Pancreas (tissue), 10 donors: ENCODE measurements at regions not wholly inside any gene's neighbourhood (a gene's known extent, or its start where the extent isn't known, plus 50 kb on each side); places are given as distances from the start of the nearest gene placed in this dataset.
A peak's percentile ranks its signal among the peaks of the same experiment; 100 is the strongest.

ENCODE experiments used
- ATAC-seq, 4 donors: fragments of 200-7000 bp; cut with Tn5 transposase; one replicate each; pipeline versions ENCODE4 v1.8.0 to v1.9.1; 2020; ENCODE audit warnings: mild to moderate bottlenecking in 4 of 4, moderate library complexity in 4 of 4
- DNase-seq, 6 donors: peaks; one replicate each; pipeline ENCODE4 v3.0.0-alpha.2; 2020
- FAIRE-seq: peaks from 2 replicates; lab custom pipeline; 2012; peaks lifted over from hg19 to GRCh38; lab: Jason Lieb, UNC
- H3K27ac ChIP-seq, 4 donors: fragments of 200-600 bp; sonication (generic); 1 replicate in 3 of 4; 2 replicates in 1 of 4; pipeline versions ENCODE4 v1.5.0 to v1.8.0; 2020
- H3K27me3 ChIP-seq, 4 donors: fragments of 200-600 bp; one replicate each; pipeline ENCODE4 v1.8.0; 2021
- H3K36me3 ChIP-seq, 3 donors: fragments of 200-600 bp; sonication (generic) in 1 of 3; one replicate each; pipeline versions ENCODE4 v1.5.0 to v1.8.0; 2020 to 2021
- H3K4me1 ChIP-seq, 3 donors: fragments of 200-600 bp; one replicate each; pipeline ENCODE4 v1.8.0; 2021
- H3K4me3 ChIP-seq, 4 donors: fragments of 200-600 bp; sonication (generic) in 2 of 4; one replicate each; pipeline versions ENCODE4 v1.5.0 to v1.8.0; 2020 to 2021
- H3K9me3 ChIP-seq, 4 donors: fragments of 200-600 bp; one replicate each; pipeline ENCODE4 v1.8.0; 2021
- WGBS, 2 donors: extraction: QIAGEN DNeasy Blood & Tissue Kit; methylation state at CpG; one replicate each; pipeline ENCODE4 v1.1.7; 2013; 5-methylcytosine and 5-hydroxymethylcytosine counted together
- intact Hi-C, 3 donors: fragments of 100-400 bp; cut with DNase I; formaldehyde crosslinking; loops; one replicate each; pipeline versions ENCODE4 v1.11.1 to v1.14.2; 2022
- TF ChIP-seq, protein P1 (sequence below), 4 donors: fragments of 200-600 bp; sonication (generic) in 3 of 4; IDR thresholded peaks; one replicate each; pipeline versions ENCODE4 v1.5.0 to v1.8.0; 2021; ENCODE audit warnings: antibody characterized with exemption in 4 of 4
- donor health status: healthy with polysubstance abuse.
- donor health status: DM: no; HTN: no; CAD: no; lungs with moderate emphysema.
- donor health status: DM: no; HTN: no; CAD: no.
- donor health status: control.
- donor health status: control.
- donor health status: Bipolar disorder and iron deficiency.
- donor health status: DM: yes; HTN: yes; CAD: no.
- donor health status: DM: no; HTN: no; CAD: no.
- donor health status: DM: no; HTN: no; CAD: no.
- donor health status: DM: yes; HTN: yes; CAD: no.

DNA sequence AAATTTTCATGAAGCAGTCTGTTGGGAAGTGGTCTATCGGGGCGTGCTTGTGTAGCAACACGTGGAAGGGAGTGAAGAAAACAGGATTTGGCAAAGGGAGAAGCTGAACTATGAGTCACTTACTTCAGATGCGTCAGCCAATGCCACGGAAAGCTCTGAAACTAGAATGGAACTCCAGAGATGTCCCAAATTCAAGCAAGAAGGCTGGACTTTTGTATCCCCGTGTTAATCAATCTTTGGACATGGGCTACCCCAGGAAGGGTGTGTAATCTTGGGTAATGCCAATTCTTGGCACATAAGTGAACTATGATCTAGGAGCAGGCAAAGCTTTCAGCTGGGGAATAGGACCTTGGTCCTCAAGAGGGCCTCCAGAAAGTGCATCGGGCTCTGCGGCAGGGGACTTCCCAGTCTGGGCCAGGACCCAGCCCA lies 102.6 kb downstream of the ADSS2 start:
- ATAC-seq, result peak in 2 of 4 donors; percentile 14 to 54
- TF ChIP-seq, protein P1, sequence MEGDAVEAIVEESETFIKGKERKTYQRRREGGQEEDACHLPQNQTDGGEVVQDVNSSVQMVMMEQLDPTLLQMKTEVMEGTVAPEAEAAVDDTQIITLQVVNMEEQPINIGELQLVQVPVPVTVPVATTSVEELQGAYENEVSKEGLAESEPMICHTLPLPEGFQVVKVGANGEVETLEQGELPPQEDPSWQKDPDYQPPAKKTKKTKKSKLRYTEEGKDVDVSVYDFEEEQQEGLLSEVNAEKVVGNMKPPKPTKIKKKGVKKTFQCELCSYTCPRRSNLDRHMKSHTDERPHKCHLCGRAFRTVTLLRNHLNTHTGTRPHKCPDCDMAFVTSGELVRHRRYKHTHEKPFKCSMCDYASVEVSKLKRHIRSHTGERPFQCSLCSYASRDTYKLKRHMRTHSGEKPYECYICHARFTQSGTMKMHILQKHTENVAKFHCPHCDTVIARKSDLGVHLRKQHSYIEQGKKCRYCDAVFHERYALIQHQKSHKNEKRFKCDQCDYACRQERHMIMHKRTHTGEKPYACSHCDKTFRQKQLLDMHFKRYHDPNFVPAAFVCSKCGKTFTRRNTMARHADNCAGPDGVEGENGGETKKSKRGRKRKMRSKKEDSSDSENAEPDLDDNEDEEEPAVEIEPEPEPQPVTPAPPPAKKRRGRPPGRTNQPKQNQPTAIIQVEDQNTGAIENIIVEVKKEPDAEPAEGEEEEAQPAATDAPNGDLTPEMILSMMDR (IDR thresholded peaks at IDR 0.05), result no peak
- 84 to 92% methylated on average over 8 of the region's 8 CpGs for WGBS, 2 donors
- Histone ChIP-seq H3K9me3 (no peaks in the 10 kb centered on the region), H3K4me1 (peaks cover 8 to 12% (median 11%) of the 10 kb centered on the region in 3 donors), H3K27ac (no peak overlapping the region), H3K27me3 (no peaks in the 10 kb centered on the region), H3K36me3 (no peaks in the 10 kb centered on the region), H3K4me3 (no peak overlapping the region)
- intact Hi-C loops, result no loop called here
- DNase-seq, result no peak
- no peak for FAIRE-seq

DNA sequence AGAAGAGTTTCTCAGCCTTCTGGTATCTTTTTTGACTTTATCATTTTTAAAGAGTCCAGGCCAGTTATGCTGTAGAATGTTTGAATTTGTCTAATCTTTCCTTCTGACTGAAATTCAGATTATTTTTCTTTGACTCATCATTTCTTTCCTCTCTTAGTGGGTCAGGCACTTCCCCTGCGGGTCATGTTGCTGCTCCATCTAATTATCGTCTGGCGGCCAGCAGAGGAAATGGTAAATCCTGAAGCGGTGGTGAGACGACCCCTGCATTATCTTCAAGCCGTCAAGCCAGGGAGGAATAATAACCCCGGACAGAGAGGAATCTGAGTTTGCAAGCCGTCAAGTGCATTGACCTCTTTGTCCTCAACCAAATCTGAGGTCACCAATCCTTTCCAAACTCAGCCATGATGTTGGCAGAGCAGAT lies 102.1 kb downstream of the ADSS2 start:
- intact Hi-C loops, result no loop called here
- Histone ChIP-seq H3K27me3 (no peaks in the 10 kb centered on the region), H3K36me3 (no peaks in the 10 kb centered on the region), H3K27ac (no peak overlapping the region), H3K9me3 (no peaks in the 10 kb centered on the region), H3K4me3 (no peak overlapping the region), H3K4me1 (peaks cover 8 to 12% (median 11%) of the 10 kb centered on the region in 3 donors)
- no peak for ATAC-seq
- no peak for FAIRE-seq
- WGBS, 2 donors, result 72 to 86% methylated on average over 8 of the region's 8 CpGs
- TF ChIP-seq, protein P1 (IDR thresholded peaks at IDR 0.05), result no peak
- no peak for DNase-seq

DNA sequence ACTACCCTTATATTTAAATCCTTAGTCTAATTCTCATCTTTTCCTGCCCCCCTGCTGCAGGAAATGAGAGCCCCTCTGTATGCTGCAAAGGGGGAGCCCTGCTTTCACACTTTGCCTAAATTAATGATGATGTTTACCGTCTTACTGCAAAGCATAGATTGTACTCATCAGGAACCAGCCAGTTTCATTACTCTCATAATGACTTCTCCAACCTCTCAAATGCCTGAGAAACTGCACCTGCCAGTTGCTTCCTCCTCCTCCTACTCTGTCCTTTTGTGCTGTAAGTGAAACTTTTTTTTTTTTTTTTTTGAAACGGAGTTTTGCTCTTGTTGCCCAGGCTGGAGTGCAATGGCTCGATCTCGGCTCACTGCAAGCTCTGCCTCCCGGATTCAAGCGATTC lies 101.7 kb downstream of the ADSS2 start:
- 83 to 89% methylated on average over 5 to 6 of the region's 6 CpGs for WGBS, 2 donors
- FAIRE-seq (no peak), ATAC-seq (no peak), DNase-seq (no peak)
- Histone ChIP-seq H3K27me3 (no peaks in the 10 kb centered on the region), H3K9me3 (no peaks in the 10 kb centered on the region), H3K27ac (no peak overlapping the region), H3K36me3 (no peaks in the 10 kb centered on the region), H3K4me1 (peaks cover 8 to 12% (median 11%) of the 10 kb centered on the region in 3 donors), H3K4me3 (no peak overlapping the region)
- intact Hi-C loops, result no loop called here
- TF ChIP-seq, protein P1 (IDR thresholded peaks at IDR 0.05), result no peak

DNA sequence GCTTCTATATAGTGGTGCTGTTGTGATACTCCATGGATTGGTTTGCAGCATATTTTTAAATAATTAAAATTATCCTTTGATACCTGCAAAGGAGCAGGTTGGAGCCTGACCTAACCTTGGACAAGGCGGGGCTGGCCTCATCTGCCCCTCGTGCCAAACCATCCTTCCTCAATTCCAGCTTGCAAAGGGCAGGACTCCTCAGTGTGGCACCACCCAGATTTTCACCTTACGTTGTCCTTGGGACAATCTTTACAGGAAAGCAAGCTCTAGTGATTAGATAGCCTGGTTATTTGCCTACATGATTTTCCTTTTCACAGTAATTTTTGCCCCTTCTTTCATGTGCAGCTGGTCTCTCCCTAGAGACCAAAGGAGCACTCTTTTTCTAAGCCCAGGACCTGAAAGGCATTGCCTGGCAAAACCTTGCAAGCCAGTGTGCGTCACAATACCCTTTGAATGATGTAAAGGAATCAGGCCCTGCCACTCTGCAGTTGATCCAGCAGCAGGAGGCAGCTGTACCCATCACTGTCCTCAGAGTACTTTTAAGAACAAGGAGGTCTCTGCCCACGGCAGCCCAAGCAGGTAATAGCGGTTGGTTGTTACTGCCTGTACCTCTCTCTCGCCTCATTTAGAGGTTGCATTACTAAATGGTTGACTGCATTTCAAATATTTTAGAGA lies 99.4 kb downstream of the ADSS2 start:
- Histone ChIP-seq H3K4me1 (peaks cover 5 to 8% (median 6%) of the 10 kb centered on the region in 3 donors), H3K36me3 (no peaks in the 10 kb centered on the region), H3K4me3 (no peak overlapping the region), H3K9me3 (no peaks in the 10 kb centered on the region), H3K27ac (no peak overlapping the region), H3K27me3 (no peaks in the 10 kb centered on the region)
- intact Hi-C loops, result no loop called here
- ATAC-seq (no peak), DNase-seq (no peak), FAIRE-seq (no peak)
- 73 to 78% methylated on average over 7 of the region's 7 CpGs for WGBS, 2 donors
- TF ChIP-seq, protein P1 (IDR thresholded peaks at IDR 0.05), result no peak

DNA sequence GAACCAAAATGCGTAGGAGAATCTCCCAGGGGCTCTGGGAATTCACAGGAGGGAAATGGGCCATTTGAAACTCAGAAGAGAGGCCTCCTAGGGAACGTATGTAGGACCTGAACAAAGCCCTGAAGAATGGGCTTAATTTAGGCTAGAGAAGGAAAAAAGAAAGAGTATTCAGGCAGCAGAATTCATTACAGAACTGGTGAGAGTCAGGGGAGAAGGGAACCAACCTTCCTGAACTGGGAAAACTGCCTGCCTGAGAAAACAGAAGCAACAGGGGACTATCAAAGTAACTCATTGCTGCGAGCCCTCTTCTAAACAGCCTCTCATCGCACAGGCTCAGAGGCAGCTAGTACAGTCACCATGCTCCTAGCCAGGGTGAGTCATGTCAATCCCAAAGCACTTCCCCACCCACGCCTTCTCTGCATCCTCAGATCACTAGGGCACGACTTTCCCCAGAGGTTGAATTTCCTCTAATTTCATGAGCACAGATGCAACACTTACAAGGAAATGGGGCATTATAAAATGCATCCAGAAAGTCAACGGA lies 98.1 kb downstream of the ADSS2 start:
- no peaks in the 10 kb centered on the region for H3K36me3 ChIP-seq
- peak overlapping the region in 1 of 4 donors; percentile 35 for H3K27ac ChIP-seq
- TF ChIP-seq, protein P1 (IDR thresholded peaks at IDR 0.05), result no peak
- H3K4me1 ChIP-seq, result no peaks in the 10 kb centered on the region
- no peaks in the 10 kb centered on the region for H3K9me3 ChIP-seq
- intact Hi-C loops, result no loop called here
- no peak overlapping the region for H3K4me3 ChIP-seq
- no peaks in the 10 kb centered on the region for H3K27me3 ChIP-seq
- 66 to 76% methylated on average over 7 of the region's 7 CpGs for WGBS, 2 donors
- FAIRE-seq (no peak), DNase-seq (peak in 2 of 6 donors; percentile 4 to 45), ATAC-seq (peak in 3 of 4 donors; percentile 78 to 93 (median 89))
